Left ventricle myocardium inferior (tissue), 1 donor: ENCODE measurements at regions not wholly inside any gene's neighbourhood (a gene's known extent, or its start where the extent isn't known, plus 50 kb on each side); places are given as distances from the start of the nearest gene placed in this dataset.

Experiments used
- DNase-seq: peaks from one replicate; pipeline ENCODE4 v3.0.0-alpha.2; 2020
- H3K27ac ChIP-seq: fragments of 200-600 bp; replicated peaks from 2 replicates; pipeline ENCODE4 v1.8.0; 2021
- H3K27me3 ChIP-seq: fragments of 200-600 bp; 2 replicates; pipeline ENCODE4 v1.8.0; 2021; ENCODE audit warnings: low read depth
- H3K36me3 ChIP-seq: fragments of 200-600 bp; 2 replicates; pipeline ENCODE4 v1.8.0; 2021
- H3K4me1 ChIP-seq: fragments of 200-600 bp; 2 replicates; pipeline ENCODE4 v1.8.0; 2021
- H3K4me3 ChIP-seq: fragments of 200-600 bp; 2 replicates; pipeline ENCODE4 v1.8.0; 2021; ENCODE audit warnings: mild to moderate bottlenecking, moderate library complexity
- H3K9me3 ChIP-seq: fragments of 200-600 bp; replicated peaks from 2 replicates; pipeline ENCODE4 v1.8.0; 2021
- intact Hi-C: fragments of 100-400 bp; cut with micrococcal nuclease; formaldehyde crosslinking; loops from one replicate; pipeline ENCODE4 v1.11.0; 2022
- TF ChIP-seq, protein P1 (sequence below): fragments of 200-600 bp; IDR thresholded peaks from 2 replicates; pipeline ENCODE4 v1.8.0; 2021; ENCODE audit warnings: antibody characterized with exemption, mild to moderate bottlenecking, borderline replicate concordance
- donor health status: DM: no; HTN: yes; CAD: no; lungs with severe emphysema.

DNA sequence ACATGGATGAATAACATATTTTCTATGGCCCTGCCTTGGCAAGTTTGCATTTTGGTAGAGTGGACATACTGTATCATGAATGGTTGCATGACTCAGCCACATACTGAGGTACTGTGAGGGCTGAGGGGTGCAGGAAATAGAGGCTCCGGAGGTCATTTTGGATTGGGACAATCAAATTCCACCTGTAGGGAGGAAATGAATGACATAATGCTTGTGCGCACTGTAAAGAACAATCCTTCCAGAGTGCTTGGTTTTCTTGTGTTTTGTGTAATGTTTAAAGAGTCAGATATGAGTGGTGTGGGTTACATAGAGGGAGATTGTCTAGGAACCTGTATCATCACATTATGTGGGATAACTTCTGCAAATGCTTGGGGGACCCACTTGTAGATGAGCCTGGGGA lies 329.9 kb upstream of the PROX1 start:
- no peaks in the 10 kb centered on the region for H3K36me3 ChIP-seq
- intact Hi-C loops, result no loop called here
- no peak overlapping the region for H3K4me3 ChIP-seq
- TF ChIP-seq, protein P1, sequence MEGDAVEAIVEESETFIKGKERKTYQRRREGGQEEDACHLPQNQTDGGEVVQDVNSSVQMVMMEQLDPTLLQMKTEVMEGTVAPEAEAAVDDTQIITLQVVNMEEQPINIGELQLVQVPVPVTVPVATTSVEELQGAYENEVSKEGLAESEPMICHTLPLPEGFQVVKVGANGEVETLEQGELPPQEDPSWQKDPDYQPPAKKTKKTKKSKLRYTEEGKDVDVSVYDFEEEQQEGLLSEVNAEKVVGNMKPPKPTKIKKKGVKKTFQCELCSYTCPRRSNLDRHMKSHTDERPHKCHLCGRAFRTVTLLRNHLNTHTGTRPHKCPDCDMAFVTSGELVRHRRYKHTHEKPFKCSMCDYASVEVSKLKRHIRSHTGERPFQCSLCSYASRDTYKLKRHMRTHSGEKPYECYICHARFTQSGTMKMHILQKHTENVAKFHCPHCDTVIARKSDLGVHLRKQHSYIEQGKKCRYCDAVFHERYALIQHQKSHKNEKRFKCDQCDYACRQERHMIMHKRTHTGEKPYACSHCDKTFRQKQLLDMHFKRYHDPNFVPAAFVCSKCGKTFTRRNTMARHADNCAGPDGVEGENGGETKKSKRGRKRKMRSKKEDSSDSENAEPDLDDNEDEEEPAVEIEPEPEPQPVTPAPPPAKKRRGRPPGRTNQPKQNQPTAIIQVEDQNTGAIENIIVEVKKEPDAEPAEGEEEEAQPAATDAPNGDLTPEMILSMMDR, result no peak
- no peaks in the 10 kb centered on the region for H3K9me3 ChIP-seq
- H3K27me3 ChIP-seq, result peaks cover 25% of the 10 kb centered on the region
- H3K4me1 ChIP-seq, result no peaks in the 10 kb centered on the region
- no peak for DNase-seq
- H3K27ac ChIP-seq, result no peak overlapping the region

DNA sequence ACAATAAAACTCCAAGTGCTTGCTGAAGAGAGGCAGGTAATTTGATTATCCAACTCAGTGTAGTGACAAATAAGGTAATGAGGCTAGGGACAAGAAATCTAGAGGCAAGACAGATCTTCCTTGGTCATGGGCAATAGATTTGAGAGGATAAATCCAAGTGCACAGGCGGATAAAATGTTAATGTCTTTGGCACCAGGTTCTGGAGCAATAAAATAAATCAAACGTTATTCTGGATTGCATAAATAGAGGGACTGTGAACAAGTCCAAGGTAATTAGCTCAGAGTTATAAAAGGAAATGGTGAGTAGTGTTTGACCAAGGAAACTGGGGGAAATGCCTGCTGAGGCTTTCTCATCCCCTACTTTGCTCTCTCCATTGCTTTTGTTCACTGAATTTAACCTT lies 329.3 kb upstream of the PROX1 start:
- Histone ChIP-seq H3K36me3 (no peaks in the 10 kb centered on the region), H3K27me3 (peaks cover 31% of the 10 kb centered on the region), H3K9me3 (no peaks in the 10 kb centered on the region), H3K27ac (no peak overlapping the region), H3K4me3 (no peak overlapping the region), H3K4me1 (no peaks in the 10 kb centered on the region)
- TF ChIP-seq, protein P1, result no peak
- intact Hi-C loops, result no loop called here
- no peak for DNase-seq

DNA sequence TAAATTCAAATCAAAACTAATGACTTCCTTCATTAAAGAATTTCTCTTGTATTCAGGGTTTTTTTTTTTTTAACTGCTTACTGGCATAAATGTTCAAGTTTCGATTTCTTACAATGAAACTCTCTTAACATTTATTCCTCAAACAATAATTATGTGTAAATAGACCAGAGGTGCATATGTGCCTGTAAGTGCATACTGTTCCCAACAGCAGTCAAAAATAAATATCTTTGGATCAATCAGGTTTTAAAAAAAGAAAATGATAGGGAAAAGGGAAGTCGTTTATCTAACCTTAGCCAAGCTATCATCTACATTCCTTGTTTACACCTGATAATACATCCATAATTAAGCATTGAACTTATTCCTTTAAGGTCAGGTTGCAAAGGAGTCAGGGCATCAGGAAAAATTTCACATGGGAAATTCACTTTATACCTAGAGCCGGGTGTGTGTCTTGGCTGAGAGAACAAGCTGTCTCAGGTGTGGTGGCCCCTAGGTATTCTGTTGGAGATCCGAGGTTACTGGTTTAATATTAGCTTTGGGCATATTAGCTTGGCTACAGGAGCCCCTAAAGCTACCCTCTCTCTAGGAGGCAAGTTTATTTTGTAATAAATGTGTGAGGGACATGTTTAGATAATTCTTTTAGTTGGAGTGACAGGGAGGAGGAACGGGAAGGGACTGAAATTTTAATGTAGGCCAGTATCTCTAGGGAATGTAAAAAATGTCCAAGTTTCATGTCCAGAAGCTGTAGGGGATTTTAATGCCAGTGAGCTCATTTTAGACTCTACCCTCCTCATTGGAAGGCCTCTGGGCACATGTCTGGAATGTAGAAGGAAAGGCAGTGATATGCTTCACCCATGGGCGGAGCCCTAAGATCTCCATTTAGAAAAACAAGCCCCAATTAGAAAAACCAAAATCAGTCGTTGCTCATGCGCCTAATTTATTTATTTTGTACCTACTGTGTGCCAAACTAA lies 327.9 kb upstream of the PROX1 start:
- H3K4me1 ChIP-seq, result no peaks in the 10 kb centered on the region
- DNase-seq, result no peak
- no peak overlapping the region for H3K4me3 ChIP-seq
- TF ChIP-seq, protein P1, result no peak
- no peaks in the 10 kb centered on the region for H3K36me3 ChIP-seq
- no peak overlapping the region for H3K27ac ChIP-seq
- no peaks in the 10 kb centered on the region for H3K9me3 ChIP-seq
- intact Hi-C loops, result no loop called here
- H3K27me3 ChIP-seq, result peaks cover 38% of the 10 kb centered on the region

DNA sequence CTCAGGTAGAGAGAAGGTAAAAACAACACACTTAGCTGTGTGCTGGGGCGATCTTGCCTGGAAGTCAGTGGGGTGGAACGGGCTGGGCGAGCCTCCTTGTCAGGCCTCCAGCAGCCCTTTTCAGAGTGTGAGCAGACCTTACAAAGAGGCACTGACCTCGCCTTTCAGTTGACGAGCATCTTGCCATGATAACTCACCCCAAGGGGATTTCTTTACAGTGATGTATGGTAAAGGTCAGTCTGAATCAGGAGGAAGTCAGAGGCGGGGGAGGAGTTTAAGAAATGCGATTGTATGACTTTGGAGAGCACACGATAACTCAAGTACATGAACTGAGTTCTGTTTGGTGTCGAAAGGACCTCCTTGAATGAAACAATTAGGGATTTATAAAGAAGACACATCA lies 326.5 kb upstream of the PROX1 start:
- TF ChIP-seq, protein P1, result no peak
- peaks cover 38% of the 10 kb centered on the region for H3K27me3 ChIP-seq
- intact Hi-C loops, result no loop called here
- H3K36me3 ChIP-seq, result no peaks in the 10 kb centered on the region
- no peaks in the 10 kb centered on the region for H3K4me1 ChIP-seq
- DNase-seq, result no peak
- no peak overlapping the region for H3K27ac ChIP-seq
- H3K9me3 ChIP-seq, result no peaks in the 10 kb centered on the region
- H3K4me3 ChIP-seq, result no peak overlapping the region

DNA sequence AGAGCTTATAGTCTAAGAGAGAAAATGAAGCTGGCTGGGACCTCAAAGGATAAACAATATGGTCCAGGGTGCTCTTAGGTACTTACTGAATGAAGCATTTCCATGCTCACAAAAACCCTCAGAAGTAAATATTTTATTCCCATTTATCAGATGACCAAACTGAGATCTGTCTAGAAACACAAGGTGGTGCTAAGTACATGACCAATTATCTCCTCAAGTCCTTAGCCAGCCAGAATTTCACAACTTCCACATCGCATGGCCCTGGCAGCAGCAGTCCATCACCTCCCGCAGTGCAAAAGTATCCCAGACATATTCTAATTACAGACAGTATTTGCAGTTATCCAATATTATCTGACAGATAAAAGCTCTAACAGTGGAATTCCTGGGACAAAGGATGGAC lies 321.7 kb upstream of the PROX1 start:
- no peak overlapping the region for H3K27ac ChIP-seq
- H3K9me3 ChIP-seq, result no peaks in the 10 kb centered on the region
- no peaks in the 10 kb centered on the region for H3K4me1 ChIP-seq
- intact Hi-C loops, result no loop called here
- no peaks in the 10 kb centered on the region for H3K36me3 ChIP-seq
- TF ChIP-seq, protein P1, result no peak
- DNase-seq, result no peak
- H3K4me3 ChIP-seq, result no peak overlapping the region
- H3K27me3 ChIP-seq, result peaks cover 21% of the 10 kb centered on the region
